ENCODE measurements at regions not wholly inside any gene's neighbourhood (a gene's known extent, or its start where the extent isn't known, plus 50 kb on each side); places are given as distances from the start of the nearest gene placed in this dataset.

- ChIA-PET CTCF (interaction anchor here (1.0 kb wide), 1 partner anchor 124 kb away, joined by 3 read pairs; no protein-coding TSS in a partner anchor), POLR2A (ENCODE audit: unreplicated experiment) (no interaction called here)
- peaks cover 20 to 22% of the 10 kb centered on the region in 2 experiments for H3K79me1 ChIP-seq (ENCODE audit: low read depth in 1 of 2, low read length in 2 of 2)
- intact Hi-C loops (cut with micrococcal nuclease): no loop called here
- H4K20me1 ChIP-seq (ENCODE audit: insufficient read depth, low read length): no peaks in the 10 kb centered on the region
- no peak overlapping the region; the same call in 1 of the 2 replicates for H3K14ac ChIP-seq (replicated peaks; ENCODE audit: low read depth, low read length)
- H3K9ac ChIP-seq (ENCODE audit: low read depth, low read length): no peak overlapping the region
- H3K56ac ChIP-seq (ENCODE audit: extremely low read depth, insufficient read depth, low read length): no peak overlapping the region
- DNase-seq (no peak), ATAC-seq (ENCODE audit: low read depth) (no peak)
- WGBS, 2 experiments (ENCODE audit: extremely low coverage in 2 of 2, insufficient read length in 1 of 2): no CpG with 5 or more reads among the region's 3 CpGs
- H3K23ac ChIP-seq (ENCODE audit: low read depth, low read length): no peak overlapping the region
- no peak overlapping the region for H3K4me2 ChIP-seq (ENCODE audit: low read depth, low read length)
- in situ Hi-C loops (cut with MboI; ENCODE audit: low sequenced_read_pairs): no loop called here
- no peak overlapping the region for H3K4ac ChIP-seq (ENCODE audit: low read depth, low read length)
- no peaks in the 10 kb centered on the region for H3K9me1 ChIP-seq (ENCODE audit: insufficient read depth, low read length)
- no peak for TF ChIP-seq CHD1 (IDR thresholded peaks at IDR 0.05; ENCODE audit: low read depth, low read length)
- H3K4me1 ChIP-seq (ENCODE audit: control insufficient read depth, insufficient read depth, low read length): no peaks in the 10 kb centered on the region
- H2BK5ac ChIP-seq (ENCODE audit: low read depth, low read length, poor library complexity, severe bottlenecking): no peak overlapping the region
- no peak overlapping the region for H2AK9ac ChIP-seq (replicated peaks; ENCODE audit: low read depth, low read length, poor library complexity)
- H4K91ac ChIP-seq (ENCODE audit: insufficient read depth, low read depth, low read length): no peak overlapping the region
- H2BK120ac ChIP-seq (ENCODE audit: low read depth, low read length): no peak overlapping the region
- H3K36me3 ChIP-seq (ENCODE audit: control insufficient read depth, insufficient read depth, low read length): no peaks in the 10 kb centered on the region
- H3K27ac ChIP-seq (ENCODE audit: insufficient read depth, low read length): no peak overlapping the region
- 0 out of 3 replicates have a peak overlapping the region, but pooled peaks have one; percentile 23 for H2BK15ac ChIP-seq (ENCODE audit: low read depth, low read length)
- no peaks in the 10 kb centered on the region for H3K27me3 ChIP-seq (ENCODE audit: control insufficient read depth, insufficient read depth, low read length)
- 0 out of 4 replicates have a peak overlapping the region, but pooled peaks of 1 of the 2 experiments have one; percentile 25 for H4K8ac ChIP-seq (ENCODE audit: low read depth in 2 of 2, low read length in 2 of 2)
- H2BK20ac ChIP-seq (ENCODE audit: low read depth, low read length): 0 out of 2 replicates have a peak overlapping the region, but pooled peaks have one; percentile 12
- no peak overlapping the region for H2AK5ac ChIP-seq (ENCODE audit: low read depth, low read length)
- H3K9me3 ChIP-seq (ENCODE audit: control insufficient read depth, insufficient read depth, low read length): no peaks in the 10 kb centered on the region
- H3K18ac ChIP-seq (ENCODE audit: low read depth, low read length): peak overlapping the region; percentile 61
- no peak overlapping the region for H2AFZ ChIP-seq (replicated peaks; ENCODE audit: low read length, poor library complexity)
- peak overlapping the region; percentile 44; the same call in 1 of the 2 replicates for H4K5ac ChIP-seq (ENCODE audit: low read depth, low read length)
- no peak overlapping the region for H3K4me3 ChIP-seq (ENCODE audit: insufficient read depth, low read depth, low read length)
- BruUV-seq (replicated peaks): no TSS peak
- dilution Hi-C loops (cut with HindIII; ENCODE audit: low sequenced_read_pairs, unreplicated experiment): no loop called here
These were observed 368.6 kb upstream of the RGS6 start for GRCh38 chr14:71563492-71564153.
